Ovary (tissue), 7 donors: ENCODE measurements at regions not wholly inside any gene's neighbourhood (a gene's known extent, or its start where the extent isn't known, plus 50 kb on each side); places are given as distances from the start of the nearest gene placed in this dataset.

Experiments
- DNase-seq, 5 donors: peaks; one replicate each; pipeline ENCODE4 v3.0.0-alpha.2; 2019 to 2020
- H3K27ac ChIP-seq, 2 donors: fragments of 200-600 bp; one replicate each; pipeline versions ENCODE4 v1.5.1 to v1.8.0; 2019 to 2022
- H3K27me3 ChIP-seq: fragments of 200-600 bp; one replicate; pipeline ENCODE4 v1.8.0; 2022
- H3K36me3 ChIP-seq: fragments of 200-600 bp; sonication (generic); one replicate; pipeline ENCODE4 v1.5.1; 2019
- H3K4me1 ChIP-seq: one replicate; pipeline ENCODE4 v1.8.1; 2013; ENCODE audit warnings: mild to moderate bottlenecking, moderate library complexity; ENCODE audit not compliant: insufficient read depth
- H3K4me3 ChIP-seq: fragments of 200-600 bp; sonication (generic); one replicate; pipeline ENCODE4 v1.5.1; 2017
- H3K9me3 ChIP-seq, 2 donors: fragments of 200-600 bp in 1 of 2; sonication (generic) in 1 of 2; one replicate each; pipeline versions ENCODE4 v1.5.1 to v1.8.1; 2013 to 2019; ENCODE audit warnings: mild to moderate bottlenecking in 1 of 2, moderate library complexity in 1 of 2
- CTCF ChIP-seq, 3 donors: fragments of 450-650 bp in 2 of 3; fragments of 200-600 bp in 1 of 3; IDR thresholded peaks; one replicate each; pipeline versions ENCODE4 v1.5.1 to v1.8.0; 2016 to 2022; ENCODE audit warnings: antibody characterized with exemption in 3 of 3, mild to moderate bottlenecking in 1 of 3
- EP300 ChIP-seq: sonication (generic); formaldehyde crosslinking; IDR thresholded peaks from one replicate; pipeline ENCODE4 v1.6.1; 2017; ENCODE audit warnings: antibody characterized with exemption
- POLR2A ChIP-seq: fragments of 450-650 bp; IDR thresholded peaks from one replicate; pipeline ENCODE4 v1.6.1; 2017; ENCODE audit warnings: antibody characterized with exemption, mild to moderate bottlenecking, moderate library complexity
- WGBS, 3 donors: extraction: QIAGEN DNeasy Blood & Tissue Kit in 1 of 3; methylation state at CpG; one replicate each; pipeline versions ENCODE4 v1.1.5 to v1.1.7; 2013 to 2017; 5-methylcytosine and 5-hydroxymethylcytosine counted together
- intact Hi-C, 4 donors: fragments of 100-400 bp; cut with DNase I; formaldehyde crosslinking; loops; one replicate each; pipeline versions ENCODE4 v1.11.0 to v1.15.1; 2022 to 2023
- donor health status: DM: no; HTN: no; CAD: no; lungs with moderate emphysema.
- donor health status: DM: no; HTN: no; CAD: no.
- donor health status: Bipolar disorder and iron deficiency.
- donor health status: DM: no; HTN: no; CAD: no.
- donor health status: DM: yes; HTN: yes; CAD: no.

DNA sequence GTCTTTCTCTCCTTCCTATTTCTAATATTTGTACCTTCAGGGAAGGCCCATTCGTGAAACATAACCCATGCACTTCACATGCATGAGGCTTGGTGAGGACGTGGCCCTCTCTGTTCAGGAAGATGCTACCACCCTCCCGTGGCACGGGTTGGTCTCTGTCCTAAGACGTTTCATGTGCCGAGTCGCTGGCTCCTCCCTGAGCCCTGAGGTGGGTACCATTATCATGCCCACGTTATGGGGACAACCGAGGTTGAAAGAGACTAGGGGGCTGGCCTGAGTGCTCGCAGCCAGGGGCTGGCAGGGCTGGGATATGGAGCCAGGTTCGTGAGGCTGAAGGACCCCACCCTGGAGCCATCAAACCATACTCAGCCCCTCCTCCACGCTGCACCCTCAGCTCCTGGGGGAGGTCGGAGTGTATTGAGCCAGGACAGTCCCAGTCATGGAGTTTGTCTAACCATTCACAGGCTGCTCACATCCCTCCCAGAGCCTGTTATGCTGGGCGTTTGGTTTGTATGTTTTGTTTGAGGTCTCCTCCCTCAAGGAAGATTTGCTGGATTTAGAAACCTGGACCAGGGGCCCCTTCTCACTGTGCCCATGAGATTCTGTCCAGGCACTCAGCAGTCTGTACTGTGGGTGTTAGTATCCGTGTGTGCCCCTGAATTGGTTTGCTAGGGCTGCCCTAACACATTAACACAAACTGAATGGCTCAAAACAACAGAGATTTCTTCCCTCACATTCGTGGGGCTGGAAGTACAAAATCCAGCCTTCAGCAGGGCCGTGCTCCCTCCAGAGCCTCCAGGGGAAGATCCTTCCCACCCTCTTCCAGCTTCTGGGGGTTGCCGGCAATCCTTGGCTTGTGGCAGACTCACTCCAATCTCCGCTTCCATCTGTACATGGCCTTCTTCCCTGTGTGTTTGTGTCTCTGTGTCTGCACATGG, 88.3 kb downstream of the ANKRD60 start:
- intact Hi-C loops = no loop called here
- no peaks in the 10 kb centered on the region for H3K36me3 ChIP-seq
- TF ChIP-seq EP300 (no peak), CTCF (IDR thresholded peaks at IDR 0.05) (no peak), POLR2A (no peak)
- no peak overlapping the region for H3K4me3 ChIP-seq
- no peaks in the 10 kb centered on the region for H3K27me3 ChIP-seq
- H3K27ac ChIP-seq = no peak overlapping the region
- H3K4me1 ChIP-seq = peaks cover 2% of the 10 kb centered on the region
- 87 to 93% (median 91%) methylated on average over 19 of the region's 19 CpGs for WGBS, 3 donors
- no peaks in the 10 kb centered on the region for H3K9me3 ChIP-seq
- no peak for DNase-seq

GRCh38 chr20:58138395-58138794, 90.1 kb downstream of the ANKRD60 start:
- Histone ChIP-seq H3K36me3 (no peaks in the 10 kb centered on the region), H3K4me1 (peaks cover 2% of the 10 kb centered on the region), H3K27ac (no peak overlapping the region), H3K27me3 (no peaks in the 10 kb centered on the region), H3K4me3 (no peak overlapping the region), H3K9me3 (no peaks in the 10 kb centered on the region)
- no peak for DNase-seq
- WGBS, 3 donors = 86 to 92% (median 88%) methylated on average over 6 of the region's 6 CpGs
- intact Hi-C loops = no loop called here
- TF ChIP-seq EP300 (no peak), CTCF (IDR thresholded peaks at IDR 0.05) (no peak)

GRCh38 chr20:58137651-58138265, 90.7 kb downstream of the ANKRD60 start:
- Histone ChIP-seq H3K4me3 (no peak overlapping the region), H3K27me3 (no peaks in the 10 kb centered on the region), H3K36me3 (no peaks in the 10 kb centered on the region), H3K4me1 (peaks cover 3% of the 10 kb centered on the region), H3K27ac (no peak overlapping the region), H3K9me3 (no peaks in the 10 kb centered on the region)
- DNase-seq = no peak
- TF ChIP-seq EP300 = no peak
- no peak for TF ChIP-seq POLR2A
- no peak for TF ChIP-seq CTCF (IDR thresholded peaks at IDR 0.05)
- intact Hi-C loops = no loop called here
- WGBS, 3 donors = 93 to 97% (median 97%) methylated on average over 9 of the region's 9 CpGs

- Histone ChIP-seq H3K27me3 (no peaks in the 10 kb centered on the region), H3K4me3 (no peak overlapping the region), H3K9me3 (no peaks in the 10 kb centered on the region), H3K27ac (no peak overlapping the region), H3K4me1 (peaks cover 6% of the 10 kb centered on the region), H3K36me3 (no peaks in the 10 kb centered on the region)
- intact Hi-C loops = no loop called here
- TF ChIP-seq CTCF (IDR thresholded peaks at IDR 0.05) (no peak), POLR2A (no peak), EP300 (no peak)
- 96 to 98% (median 96%) methylated on average over 7 of the region's 7 CpGs for WGBS, 3 donors
- DNase-seq = no peak
Measured at GRCh38 chr20:58137236-58137635, 91.2 kb downstream of the ANKRD60 start.
